ENCODE measurements at regions not wholly inside any gene's neighbourhood (a gene's known extent, or its start where the extent isn't known, plus 50 kb on each side); places are given as distances from the start of the nearest gene placed in this dataset.

DNA sequence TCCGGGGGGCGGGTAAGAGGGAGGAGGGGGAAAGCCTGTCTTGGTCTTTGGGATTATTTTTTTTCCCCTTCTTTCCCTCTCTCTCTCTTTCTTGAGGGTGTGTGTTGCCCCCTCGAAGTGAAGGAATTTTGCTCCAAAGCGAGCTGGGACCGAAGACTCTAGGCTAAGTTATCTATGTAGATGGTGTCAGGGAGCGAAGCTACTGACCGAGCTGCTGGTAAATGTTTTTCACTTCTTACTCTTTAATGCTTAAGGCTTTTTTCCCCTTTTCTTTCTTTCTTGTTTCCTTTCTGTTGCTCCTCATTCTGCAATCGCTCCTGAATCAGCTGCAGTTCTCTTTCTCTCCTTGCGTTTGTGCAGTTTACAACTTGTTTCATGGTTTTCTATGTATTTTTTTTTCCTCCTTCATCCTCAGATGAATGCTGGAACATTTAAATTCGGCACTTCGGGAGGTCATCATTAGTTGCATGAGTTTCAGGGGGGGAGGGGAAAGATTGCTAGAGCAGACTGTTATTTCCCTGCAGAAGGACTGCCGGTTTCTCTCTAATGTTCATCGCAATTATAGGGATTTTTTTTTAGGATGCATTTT is 1312.0 kb upstream of the WWC1 start:
- TF ChIP-seq, protein P1, sequence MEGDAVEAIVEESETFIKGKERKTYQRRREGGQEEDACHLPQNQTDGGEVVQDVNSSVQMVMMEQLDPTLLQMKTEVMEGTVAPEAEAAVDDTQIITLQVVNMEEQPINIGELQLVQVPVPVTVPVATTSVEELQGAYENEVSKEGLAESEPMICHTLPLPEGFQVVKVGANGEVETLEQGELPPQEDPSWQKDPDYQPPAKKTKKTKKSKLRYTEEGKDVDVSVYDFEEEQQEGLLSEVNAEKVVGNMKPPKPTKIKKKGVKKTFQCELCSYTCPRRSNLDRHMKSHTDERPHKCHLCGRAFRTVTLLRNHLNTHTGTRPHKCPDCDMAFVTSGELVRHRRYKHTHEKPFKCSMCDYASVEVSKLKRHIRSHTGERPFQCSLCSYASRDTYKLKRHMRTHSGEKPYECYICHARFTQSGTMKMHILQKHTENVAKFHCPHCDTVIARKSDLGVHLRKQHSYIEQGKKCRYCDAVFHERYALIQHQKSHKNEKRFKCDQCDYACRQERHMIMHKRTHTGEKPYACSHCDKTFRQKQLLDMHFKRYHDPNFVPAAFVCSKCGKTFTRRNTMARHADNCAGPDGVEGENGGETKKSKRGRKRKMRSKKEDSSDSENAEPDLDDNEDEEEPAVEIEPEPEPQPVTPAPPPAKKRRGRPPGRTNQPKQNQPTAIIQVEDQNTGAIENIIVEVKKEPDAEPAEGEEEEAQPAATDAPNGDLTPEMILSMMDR (IDR thresholded peaks at IDR 0.05; ENCODE audit: low read depth, low read length, missing input control): no peak
- TF ChIP-seq, protein P2, sequence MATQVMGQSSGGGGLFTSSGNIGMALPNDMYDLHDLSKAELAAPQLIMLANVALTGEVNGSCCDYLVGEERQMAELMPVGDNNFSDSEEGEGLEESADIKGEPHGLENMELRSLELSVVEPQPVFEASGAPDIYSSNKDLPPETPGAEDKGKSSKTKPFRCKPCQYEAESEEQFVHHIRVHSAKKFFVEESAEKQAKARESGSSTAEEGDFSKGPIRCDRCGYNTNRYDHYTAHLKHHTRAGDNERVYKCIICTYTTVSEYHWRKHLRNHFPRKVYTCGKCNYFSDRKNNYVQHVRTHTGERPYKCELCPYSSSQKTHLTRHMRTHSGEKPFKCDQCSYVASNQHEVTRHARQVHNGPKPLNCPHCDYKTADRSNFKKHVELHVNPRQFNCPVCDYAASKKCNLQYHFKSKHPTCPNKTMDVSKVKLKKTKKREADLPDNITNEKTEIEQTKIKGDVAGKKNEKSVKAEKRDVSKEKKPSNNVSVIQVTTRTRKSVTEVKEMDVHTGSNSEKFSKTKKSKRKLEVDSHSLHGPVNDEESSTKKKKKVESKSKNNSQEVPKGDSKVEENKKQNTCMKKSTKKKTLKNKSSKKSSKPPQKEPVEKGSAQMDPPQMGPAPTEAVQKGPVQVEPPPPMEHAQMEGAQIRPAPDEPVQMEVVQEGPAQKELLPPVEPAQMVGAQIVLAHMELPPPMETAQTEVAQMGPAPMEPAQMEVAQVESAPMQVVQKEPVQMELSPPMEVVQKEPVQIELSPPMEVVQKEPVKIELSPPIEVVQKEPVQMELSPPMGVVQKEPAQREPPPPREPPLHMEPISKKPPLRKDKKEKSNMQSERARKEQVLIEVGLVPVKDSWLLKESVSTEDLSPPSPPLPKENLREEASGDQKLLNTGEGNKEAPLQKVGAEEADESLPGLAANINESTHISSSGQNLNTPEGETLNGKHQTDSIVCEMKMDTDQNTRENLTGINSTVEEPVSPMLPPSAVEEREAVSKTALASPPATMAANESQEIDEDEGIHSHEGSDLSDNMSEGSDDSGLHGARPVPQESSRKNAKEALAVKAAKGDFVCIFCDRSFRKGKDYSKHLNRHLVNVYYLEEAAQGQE (IDR thresholded peaks at IDR 0.05): no peak
- TF ChIP-seq RAD21 (IDR thresholded peaks at IDR 0.05): no peak
- TF ChIP-seq SP1 (IDR thresholded peaks at IDR 0.05): no peak
- no peak for TF ChIP-seq EGR1 (IDR thresholded peaks at IDR 0.05; ENCODE audit: low read depth in 2 of 2)
- TF ChIP-seq, protein P3, sequence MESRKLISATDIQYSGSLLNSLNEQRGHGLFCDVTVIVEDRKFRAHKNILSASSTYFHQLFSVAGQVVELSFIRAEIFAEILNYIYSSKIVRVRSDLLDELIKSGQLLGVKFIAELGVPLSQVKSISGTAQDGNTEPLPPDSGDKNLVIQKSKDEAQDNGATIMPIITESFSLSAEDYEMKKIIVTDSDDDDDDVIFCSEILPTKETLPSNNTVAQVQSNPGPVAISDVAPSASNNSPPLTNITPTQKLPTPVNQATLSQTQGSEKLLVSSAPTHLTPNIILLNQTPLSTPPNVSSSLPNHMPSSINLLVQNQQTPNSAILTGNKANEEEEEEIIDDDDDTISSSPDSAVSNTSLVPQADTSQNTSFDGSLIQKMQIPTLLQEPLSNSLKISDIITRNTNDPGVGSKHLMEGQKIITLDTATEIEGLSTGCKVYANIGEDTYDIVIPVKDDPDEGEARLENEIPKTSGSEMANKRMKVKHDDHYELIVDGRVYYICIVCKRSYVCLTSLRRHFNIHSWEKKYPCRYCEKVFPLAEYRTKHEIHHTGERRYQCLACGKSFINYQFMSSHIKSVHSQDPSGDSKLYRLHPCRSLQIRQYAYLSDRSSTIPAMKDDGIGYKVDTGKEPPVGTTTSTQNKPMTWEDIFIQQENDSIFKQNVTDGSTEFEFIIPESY (IDR thresholded peaks at IDR 0.05): no peak

Data from liver (tissue), 3 donors.